ENCODE measurements at regions not wholly inside any gene's neighbourhood (a gene's known extent, or its start where the extent isn't known, plus 50 kb on each side); places are given as distances from the start of the nearest gene placed in this dataset.

GRCh38 chr16:85462714-85463611 lies 150.2 kb upstream of the GSE1 start:
- DNase-seq = no peak

- no peak for DNase-seq
Measured at GRCh38 chr16:85463672-85464382, 149.3 kb upstream of the GSE1 start.

DNA sequence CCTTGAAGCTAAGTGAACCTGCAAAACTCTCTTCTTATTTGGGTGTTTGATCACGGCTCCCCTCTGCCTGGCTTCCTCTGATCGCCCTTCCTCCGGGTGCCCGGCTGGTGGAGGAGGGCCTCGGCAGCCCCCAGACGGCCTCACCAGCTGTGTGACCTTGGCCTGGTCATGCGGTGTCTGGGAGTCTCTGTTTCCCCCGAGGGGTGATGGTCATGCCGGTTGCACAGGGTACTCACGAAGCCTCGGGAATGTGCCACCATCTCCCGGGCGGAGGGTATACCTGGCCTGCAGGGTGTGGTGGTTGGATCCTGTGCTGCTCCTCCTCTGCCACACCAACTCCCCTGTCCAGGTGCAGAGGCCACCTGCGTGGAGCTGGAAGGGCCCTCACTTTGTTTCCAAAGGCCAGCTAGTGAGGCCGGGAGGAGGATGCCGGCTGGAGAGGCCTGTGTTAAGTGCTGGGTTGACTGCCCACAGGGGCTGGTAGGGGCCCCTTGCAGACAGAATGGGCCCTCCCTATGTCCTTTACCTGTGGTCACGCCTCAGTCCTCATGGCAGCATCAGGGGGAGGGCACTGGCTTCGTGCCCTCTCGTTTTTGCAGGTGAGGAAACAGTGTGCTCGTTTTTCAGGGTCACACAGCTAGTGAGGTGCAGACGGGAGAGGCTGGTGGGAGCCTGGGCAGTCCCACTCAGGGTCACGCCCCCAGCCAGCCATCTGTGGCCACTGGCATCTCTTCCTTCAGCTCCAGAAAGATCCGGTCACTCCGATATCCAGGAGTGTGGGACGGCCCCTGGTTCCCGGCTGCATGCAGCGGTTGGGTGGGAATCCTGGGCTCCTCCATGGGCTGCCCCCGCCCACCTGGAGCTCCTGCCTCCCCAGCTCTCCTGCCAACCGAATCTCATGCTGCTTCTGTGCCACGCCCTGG lies 148.5 kb upstream of the GSE1 start:
- DNase-seq = no peak

- no peak for DNase-seq
Measured at GRCh38 chr16:85465328-85466303, 147.5 kb upstream of the GSE1 start.

- DNase-seq = no peak
Measured at GRCh38 chr16:85466304-85466700, 146.8 kb upstream of the GSE1 start.

- DNase-seq = no peak
Measured at GRCh38 chr16:85466989-85467388, 146.1 kb upstream of the GSE1 start.

DNA sequence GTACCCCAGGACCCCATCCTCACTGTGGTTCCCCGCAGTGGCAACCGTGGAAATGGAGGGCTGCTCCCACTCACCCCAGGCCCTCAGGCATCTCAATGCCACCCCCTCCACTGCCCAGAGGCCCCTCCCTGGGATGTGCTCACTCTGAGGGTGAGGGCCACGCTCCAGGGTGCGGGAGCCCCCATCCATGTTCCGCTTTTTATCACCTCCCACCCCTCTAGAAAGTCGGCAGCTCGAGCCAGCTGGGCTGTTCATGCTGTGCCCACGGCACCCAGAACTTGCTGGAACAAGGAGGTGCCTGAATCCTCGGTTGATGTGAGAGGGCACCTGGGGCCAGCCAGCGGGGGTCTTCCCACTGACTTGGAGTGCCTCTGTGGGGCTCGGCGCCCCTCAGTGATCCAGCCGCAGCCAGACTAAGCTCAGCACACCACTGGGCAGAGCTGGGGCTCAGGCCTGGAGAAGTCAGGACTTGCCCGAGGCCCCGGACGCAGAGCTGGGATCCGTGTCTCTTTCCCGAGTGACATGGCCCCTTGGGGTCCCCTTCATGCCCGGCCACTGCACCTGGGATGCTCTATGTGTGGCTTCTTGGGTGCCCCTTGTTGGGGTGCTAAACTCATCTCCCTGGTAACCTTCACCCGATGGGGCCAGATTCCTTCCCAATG lies 143.1 kb upstream of the GSE1 start:
- DNase-seq = no peak

- DNase-seq = no peak
Measured at GRCh38 chr16:85470873-85471272, 142.2 kb upstream of the GSE1 start.

- DNase-seq = no peak
Measured at GRCh38 chr16:85471469-85472431, 141.4 kb upstream of the GSE1 start.

DNA sequence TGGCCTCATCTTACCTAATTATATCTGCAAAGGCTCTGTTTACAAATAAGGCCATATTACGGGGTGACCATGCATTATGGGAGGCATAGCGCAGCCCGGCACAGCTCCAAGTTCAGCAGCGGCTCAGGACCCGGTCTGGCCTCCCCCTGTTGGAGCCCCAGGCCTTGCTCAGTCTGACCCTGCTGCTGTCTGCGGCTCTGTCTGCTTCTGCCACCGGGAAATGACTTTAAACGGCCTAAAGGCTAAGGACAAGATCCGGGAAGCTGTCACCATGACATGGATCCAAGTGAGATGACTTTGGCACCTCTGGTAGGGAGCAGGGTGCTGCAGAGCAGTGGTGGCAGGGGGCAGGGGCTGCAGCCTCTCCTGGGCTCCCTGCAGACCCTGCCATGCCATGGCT lies 140.6 kb upstream of the GSE1 start:
- no peak for DNase-seq

DNA sequence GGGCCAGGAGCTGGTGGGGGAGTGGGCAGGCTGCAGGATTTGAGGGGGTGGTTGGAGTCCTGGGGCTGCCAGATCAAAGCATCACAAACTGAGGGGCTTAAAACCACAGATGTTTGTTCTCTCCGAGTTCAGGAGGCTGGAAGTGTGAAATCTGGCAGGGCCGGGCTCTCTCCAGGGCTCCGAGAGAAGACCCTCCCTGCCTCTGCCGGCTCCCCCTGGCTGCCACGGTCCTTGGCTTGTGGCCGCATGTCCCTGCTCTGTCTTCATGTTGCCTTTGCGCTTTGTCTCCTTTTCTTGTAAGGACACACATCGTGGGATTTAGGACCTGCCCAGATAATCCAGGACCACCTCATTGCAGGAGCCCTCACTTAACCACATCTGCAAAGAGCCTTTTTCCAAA lies 139.8 kb upstream of the GSE1 start:
- DNase-seq = no peak

- DNase-seq = no peak
Measured at GRCh38 chr16:85473909-85474620, 139.1 kb upstream of the GSE1 start.

GRCh38 chr16:85474621-85475217 lies 138.4 kb upstream of the GSE1 start:
- no peak for DNase-seq

DNA sequence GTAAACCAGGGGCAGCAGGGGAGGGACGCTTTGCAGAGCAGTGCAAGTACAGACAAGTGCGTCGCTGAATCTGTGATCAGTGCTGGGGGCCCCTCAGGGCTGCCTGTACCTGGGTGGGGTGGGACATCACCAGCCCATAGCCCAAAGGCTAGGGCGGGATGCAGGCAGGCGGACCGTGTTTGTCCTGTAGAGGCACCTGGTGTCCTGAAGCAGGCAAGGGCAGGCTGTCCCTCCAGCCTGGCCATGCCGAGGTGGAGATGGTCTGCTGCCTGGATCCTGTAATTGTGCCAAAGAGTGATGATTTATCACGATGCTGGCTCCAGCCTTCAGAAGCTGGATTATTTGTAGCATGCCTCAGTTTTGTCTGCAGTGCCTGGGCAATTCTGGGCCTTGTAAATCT lies 137.9 kb upstream of the GSE1 start:
- no peak for DNase-seq

- DNase-seq = no peak
Measured at GRCh38 chr16:85475691-85476300, 137.3 kb upstream of the GSE1 start.

- no peak for DNase-seq
Measured at GRCh38 chr16:85476389-85476788, 136.7 kb upstream of the GSE1 start.

DNA sequence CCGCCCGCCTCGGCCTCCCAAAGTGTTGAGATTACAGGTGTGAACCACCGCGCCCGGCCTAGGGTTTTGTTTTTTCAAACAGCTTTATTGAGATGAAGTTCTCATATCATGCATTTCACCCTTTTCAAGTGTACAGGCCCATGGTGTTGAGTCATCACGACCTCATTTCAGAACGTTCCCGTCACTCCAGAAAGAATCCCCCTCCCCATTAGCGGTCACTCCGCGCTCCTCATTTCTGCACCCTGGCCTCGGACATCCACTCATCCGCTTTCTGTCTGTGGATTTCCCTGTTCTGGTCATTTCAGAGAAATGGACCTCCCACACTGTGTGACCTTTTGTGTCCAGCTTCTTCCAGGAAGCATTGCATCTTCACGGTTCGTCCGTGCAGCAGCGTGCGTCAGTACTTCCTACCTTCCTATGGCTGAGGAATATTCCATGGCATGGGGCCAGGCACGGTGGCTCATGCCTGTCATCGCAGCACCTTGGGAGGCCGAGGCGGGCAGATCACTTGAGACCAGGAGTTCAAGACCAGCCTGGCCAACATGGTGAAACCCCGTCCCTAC lies 135.2 kb upstream of the GSE1 start:
- DNase-seq = no peak

Measured in NCI-H1930 (cell line).